ENCODE measurements at regions not wholly inside any gene's neighbourhood (a gene's known extent, or its start where the extent isn't known, plus 50 kb on each side); places are given as distances from the start of the nearest gene placed in this dataset.
A peak's percentile ranks its signal among the peaks of the same experiment; 100 is the strongest.
"Not testable (repeated sequence)": the region's sequence is repeated elsewhere in the genome, so short reads cannot be mapped to it uniquely, and the experiment has no call there.

GRCh38 chr10:58070956-58071355, 196.7 kb downstream of the IPMK start:
- DNase-seq (ENCODE audit: low spot score): no peak
- Histone ChIP-seq H3K27ac (no peak overlapping the region), H3K4me3 (no peak overlapping the region)
- TF ChIP-seq CTCF (IDR thresholded peaks at IDR 0.05): no peak

- no peak overlapping the region for H3K27ac ChIP-seq
- no peak for TF ChIP-seq CTCF (IDR thresholded peaks at IDR 0.05)
These were observed 198.9 kb downstream of the IPMK start for GRCh38 chr10:58068809-58069208.

GRCh38 chr10:58066979-58067378, 200.7 kb downstream of the IPMK start:
- DNase-seq (ENCODE audit: low spot score): no peak
- no peak for TF ChIP-seq CTCF (IDR thresholded peaks at IDR 0.05)
- Histone ChIP-seq H3K4me3 (no peak overlapping the region), H3K27ac (no peak overlapping the region)

More at GRCh38 chr10:58068809-58069208, 198.9 kb downstream of the IPMK start:
- no peak for DNase-seq (ENCODE audit: low spot score)
- no peak overlapping the region for H3K4me3 ChIP-seq

- DNase-seq (ENCODE audit: low spot score): no peak
- Histone ChIP-seq H3K4me3 (no peak overlapping the region), H3K27ac (no peak overlapping the region)
- no peak for TF ChIP-seq CTCF (IDR thresholded peaks at IDR 0.05)
These were observed 201.6 kb downstream of the IPMK start for GRCh38 chr10:58066126-58066525.

- no peak overlapping the region for H3K27ac ChIP-seq
- TF ChIP-seq CTCF (IDR thresholded peaks at IDR 0.05): no peak
- H3K4me3 ChIP-seq: no peak overlapping the region
- DNase-seq (ENCODE audit: low spot score): no peak
These were observed 202.2 kb downstream of the IPMK start for GRCh38 chr10:58065529-58065815.

DNA sequence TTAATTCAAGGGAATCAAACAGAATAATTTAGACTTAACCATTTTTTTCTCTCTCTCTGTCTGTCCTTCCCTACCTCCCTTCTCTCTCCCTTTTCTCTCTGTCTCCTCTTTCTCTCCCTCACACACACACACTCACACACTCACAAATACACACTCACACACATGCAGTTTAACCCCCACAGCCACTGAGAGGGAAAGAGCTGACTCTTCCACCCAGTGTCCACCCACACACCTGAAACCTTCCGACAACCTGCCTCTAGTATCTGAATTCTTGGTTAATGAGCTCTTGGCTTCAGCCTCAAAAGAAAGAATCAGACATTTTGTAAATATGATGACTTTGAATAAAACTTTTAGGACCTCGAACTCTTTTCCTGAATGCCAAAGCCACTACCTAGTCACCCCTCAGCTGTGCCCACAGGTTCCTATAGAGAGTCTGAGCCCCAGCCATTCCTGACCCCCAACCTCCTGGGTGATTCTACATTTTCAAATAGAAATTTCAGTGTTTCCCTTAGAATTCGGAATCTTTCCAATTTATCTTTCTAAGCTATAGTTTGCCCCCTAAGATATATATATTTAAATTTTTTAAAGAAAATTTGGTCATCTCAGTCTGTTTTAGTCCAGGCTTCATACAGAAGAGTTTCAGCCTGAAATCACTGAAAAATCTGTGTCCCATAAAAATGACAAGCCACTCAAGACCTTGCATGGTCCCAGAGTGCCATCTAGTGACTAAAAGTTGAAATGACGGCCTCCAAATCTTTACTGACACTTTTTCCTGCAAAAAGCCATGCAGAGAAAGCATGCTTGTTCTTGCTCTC, 202.8 kb downstream of the IPMK start:
- no peak overlapping the region for H3K27ac ChIP-seq
- DNase-seq (ENCODE audit: low spot score): no peak
- H3K4me3 ChIP-seq: no peak overlapping the region
- TF ChIP-seq CTCF (IDR thresholded peaks at IDR 0.05): peak; percentile 34

- no peak for DNase-seq (ENCODE audit: low spot score)
- Histone ChIP-seq H3K27ac (no peak overlapping the region), H3K4me3 (no peak overlapping the region)
- no peak for TF ChIP-seq CTCF (IDR thresholded peaks at IDR 0.05)
These were observed 203.7 kb downstream of the IPMK start for GRCh38 chr10:58063861-58064480.

GRCh38 chr10:58058683-58059082, 209.0 kb downstream of the IPMK start:
- not testable (repeated sequence) for H3K4me3 ChIP-seq; DNase-seq (ENCODE audit: low spot score); H3K27ac ChIP-seq

All from coronary artery (tissue), 2 donors.